Testis (tissue), 2 donors: ENCODE measurements at regions not wholly inside any gene's neighbourhood (a gene's known extent, or its start where the extent isn't known, plus 50 kb on each side); places are given as distances from the start of the nearest gene placed in this dataset.

Source experiments
- POLR2A ChIP-seq: fragments of 450-650 bp; IDR thresholded peaks from one replicate; pipeline ENCODE4 v1.6.1; 2017; ENCODE audit warnings: antibody characterized with exemption, mild to moderate bottlenecking, moderate library complexity
- TF ChIP-seq, protein P1 (sequence below), 3 experiments: fragments of 450-650 bp in 2 of 3; fragments of 200-600 bp in 1 of 3; sonication (generic) in 1 of 3; IDR thresholded peaks; one replicate each; pipeline ENCODE4 v1.5.1; 2016 to 2019; ENCODE audit warnings: antibody characterized with exemption in 3 of 3, mild to moderate bottlenecking in 2 of 3, moderate library complexity in 1 of 3

- TF ChIP-seq, protein P1, sequence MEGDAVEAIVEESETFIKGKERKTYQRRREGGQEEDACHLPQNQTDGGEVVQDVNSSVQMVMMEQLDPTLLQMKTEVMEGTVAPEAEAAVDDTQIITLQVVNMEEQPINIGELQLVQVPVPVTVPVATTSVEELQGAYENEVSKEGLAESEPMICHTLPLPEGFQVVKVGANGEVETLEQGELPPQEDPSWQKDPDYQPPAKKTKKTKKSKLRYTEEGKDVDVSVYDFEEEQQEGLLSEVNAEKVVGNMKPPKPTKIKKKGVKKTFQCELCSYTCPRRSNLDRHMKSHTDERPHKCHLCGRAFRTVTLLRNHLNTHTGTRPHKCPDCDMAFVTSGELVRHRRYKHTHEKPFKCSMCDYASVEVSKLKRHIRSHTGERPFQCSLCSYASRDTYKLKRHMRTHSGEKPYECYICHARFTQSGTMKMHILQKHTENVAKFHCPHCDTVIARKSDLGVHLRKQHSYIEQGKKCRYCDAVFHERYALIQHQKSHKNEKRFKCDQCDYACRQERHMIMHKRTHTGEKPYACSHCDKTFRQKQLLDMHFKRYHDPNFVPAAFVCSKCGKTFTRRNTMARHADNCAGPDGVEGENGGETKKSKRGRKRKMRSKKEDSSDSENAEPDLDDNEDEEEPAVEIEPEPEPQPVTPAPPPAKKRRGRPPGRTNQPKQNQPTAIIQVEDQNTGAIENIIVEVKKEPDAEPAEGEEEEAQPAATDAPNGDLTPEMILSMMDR (IDR thresholded peaks at IDR 0.05) = no peak
- no peak for TF ChIP-seq POLR2A
Observed at GRCh38 chr2:8230466-8230865, 451.4 kb upstream of the ID2 start.
